ENCODE measurements at regions not wholly inside any gene's neighbourhood (a gene's known extent, or its start where the extent isn't known, plus 50 kb on each side); places are given as distances from the start of the nearest gene placed in this dataset.

- H3K27ac ChIP-seq (replicated peaks): no peak overlapping the region
- intact Hi-C loops (cut with micrococcal nuclease): no loop called here
- no peaks in the 10 kb centered on the region for H3K4me1 ChIP-seq
- H3K27me3 ChIP-seq (ENCODE audit: low read depth): peaks cover 15% of the 10 kb centered on the region
- TF ChIP-seq CTCF (IDR thresholded peaks at IDR 0.05; ENCODE audit: borderline replicate concordance): no peak
- no peaks in the 10 kb centered on the region for H3K9me3 ChIP-seq (replicated peaks)
- H3K4me3 ChIP-seq: no peak overlapping the region
- H3K36me3 ChIP-seq: no peaks in the 10 kb centered on the region
- no peak for DNase-seq
Observed at GRCh38 chr10:71052708-71053107, 159.7 kb upstream of the UNC5B start.

GRCh38 chr10:71053169-71053895 lies 159.0 kb upstream of the UNC5B start:
- H3K27me3 ChIP-seq (ENCODE audit: low read depth): peaks cover 15% of the 10 kb centered on the region
- H3K36me3 ChIP-seq: no peaks in the 10 kb centered on the region
- H3K4me1 ChIP-seq: peaks cover 3% of the 10 kb centered on the region
- TF ChIP-seq CTCF (IDR thresholded peaks at IDR 0.05; ENCODE audit: borderline replicate concordance): no peak
- H3K27ac ChIP-seq (replicated peaks): no peak overlapping the region
- intact Hi-C loops (cut with micrococcal nuclease): no loop called here
- no peaks in the 10 kb centered on the region for H3K9me3 ChIP-seq (replicated peaks)
- H3K4me3 ChIP-seq: no peak overlapping the region
- DNase-seq: no peak

GRCh38 chr10:71058308-71058707 lies 154.1 kb upstream of the UNC5B start:
- H3K27me3 ChIP-seq (ENCODE audit: low read depth): peaks cover under 1% of the 10 kb centered on the region
- H3K4me3 ChIP-seq: no peak overlapping the region
- TF ChIP-seq CTCF (IDR thresholded peaks at IDR 0.05; ENCODE audit: borderline replicate concordance): no peak
- intact Hi-C loops (cut with micrococcal nuclease): no loop called here
- H3K27ac ChIP-seq (replicated peaks): no peak overlapping the region
- H3K4me1 ChIP-seq: peaks cover 24% of the 10 kb centered on the region
- DNase-seq: no peak
- H3K9me3 ChIP-seq (replicated peaks): no peaks in the 10 kb centered on the region
- H3K36me3 ChIP-seq: no peaks in the 10 kb centered on the region

GRCh38 chr10:71059054-71059818 lies 153.1 kb upstream of the UNC5B start:
- no peaks in the 10 kb centered on the region for H3K9me3 ChIP-seq (replicated peaks)
- H3K4me3 ChIP-seq: no peak overlapping the region
- DNase-seq: peak; percentile 24
- H3K27ac ChIP-seq (replicated peaks): no peak overlapping the region
- no peak for TF ChIP-seq CTCF (IDR thresholded peaks at IDR 0.05; ENCODE audit: borderline replicate concordance)
- H3K27me3 ChIP-seq (ENCODE audit: low read depth): no peaks in the 10 kb centered on the region
- intact Hi-C loops (cut with micrococcal nuclease): no loop called here
- peaks cover 32% of the 10 kb centered on the region for H3K4me1 ChIP-seq
- H3K36me3 ChIP-seq: no peaks in the 10 kb centered on the region

GRCh38 chr10:71059943-71060342 lies 152.4 kb upstream of the UNC5B start:
- no peak for TF ChIP-seq CTCF (IDR thresholded peaks at IDR 0.05; ENCODE audit: borderline replicate concordance)
- no peak for DNase-seq
- Histone ChIP-seq H3K9me3 (replicated peaks) (no peaks in the 10 kb centered on the region), H3K4me3 (no peak overlapping the region), H3K27ac (replicated peaks) (no peak overlapping the region), H3K36me3 (no peaks in the 10 kb centered on the region), H3K4me1 (peaks cover 39% of the 10 kb centered on the region), H3K27me3 (ENCODE audit: low read depth) (no peaks in the 10 kb centered on the region)
- intact Hi-C loops (cut with micrococcal nuclease): no loop called here
